Neural crest cell (in vitro differentiated cells): ENCODE measurements at regions not wholly inside any gene's neighbourhood (a gene's known extent, or its start where the extent isn't known, plus 50 kb on each side); places are given as distances from the start of the nearest gene placed in this dataset.

Source experiments
- DNase-seq: peaks from one replicate; pipeline ENCODE4 v3.0.0; 2021; ENCODE audit warnings: low read depth, mixed read lengths, low spot score
- H3K27ac Mint-ChIP-seq: one replicate; pipeline ENCODE4 v1.8.0; 2021; ENCODE audit warnings: mild to moderate bottlenecking, mixed read lengths; ENCODE audit not compliant: unreplicated experiment
- H3K27me3 Mint-ChIP-seq: 2 replicates; pipeline ENCODE4 v1.8.0; 2021; ENCODE audit warnings: low read depth, mild to moderate bottlenecking, mixed read lengths
- H3K36me3 Mint-ChIP-seq: 2 replicates; pipeline ENCODE4 v1.8.0; 2021; ENCODE audit warnings: low read depth, mild to moderate bottlenecking, mixed read lengths
- H3K4me1 Mint-ChIP-seq: 2 replicates; pipeline ENCODE4 v1.8.0; 2021; ENCODE audit warnings: mixed read lengths
- H3K4me3 Mint-ChIP-seq: one replicate; pipeline ENCODE4 v1.8.0; 2021; ENCODE audit warnings: mild to moderate bottlenecking, mixed read lengths
- H3K9me3 Mint-ChIP-seq: 2 replicates; pipeline ENCODE4 v1.8.0; 2021; ENCODE audit warnings: mixed read lengths
- CTCF ChIP-seq: fragments of 200-600 bp; sonication (generic); conservative IDR thresholded peaks from 2 replicates; pipeline ENCODE4 v1.5.0; 2021; ENCODE audit warnings: antibody characterized with exemption, mild to moderate bottlenecking

GRCh38 chr6:104638841-104639290, 220.9 kb downstream of the HACE1 start:
- H3K36me3 Mint-ChIP-seq = no peaks in the 10 kb centered on the region
- no peaks in the 10 kb centered on the region for H3K9me3 Mint-ChIP-seq
- no peak overlapping the region for H3K27ac Mint-ChIP-seq
- no peaks in the 10 kb centered on the region for H3K4me1 Mint-ChIP-seq
- TF ChIP-seq CTCF = no peak
- no peaks in the 10 kb centered on the region for H3K27me3 Mint-ChIP-seq
- H3K4me3 Mint-ChIP-seq = no peak overlapping the region
- no peak for DNase-seq

GRCh38 chr6:104633125-104633524, 226.6 kb downstream of the HACE1 start:
- Mint-ChIP-seq H3K4me3 (no peak overlapping the region), H3K9me3 (no peaks in the 10 kb centered on the region), H3K27me3 (no peaks in the 10 kb centered on the region), H3K36me3 (no peaks in the 10 kb centered on the region), H3K4me1 (no peaks in the 10 kb centered on the region), H3K27ac (no peak overlapping the region)
- DNase-seq = no peak
- TF ChIP-seq CTCF = no peak

GRCh38 chr6:104632588-104632987, 227.1 kb downstream of the HACE1 start:
- H3K36me3 Mint-ChIP-seq = no peaks in the 10 kb centered on the region
- no peaks in the 10 kb centered on the region for H3K9me3 Mint-ChIP-seq
- no peak overlapping the region for H3K27ac Mint-ChIP-seq
- no peaks in the 10 kb centered on the region for H3K27me3 Mint-ChIP-seq
- no peak overlapping the region for H3K4me3 Mint-ChIP-seq
- H3K4me1 Mint-ChIP-seq = no peaks in the 10 kb centered on the region
- no peak for DNase-seq
- no peak for TF ChIP-seq CTCF

- no peak for TF ChIP-seq CTCF
- H3K9me3 Mint-ChIP-seq = no peaks in the 10 kb centered on the region
- no peak overlapping the region for H3K4me3 Mint-ChIP-seq
- no peaks in the 10 kb centered on the region for H3K36me3 Mint-ChIP-seq
- DNase-seq = no peak
- no peaks in the 10 kb centered on the region for H3K27me3 Mint-ChIP-seq
- no peak overlapping the region for H3K27ac Mint-ChIP-seq
- H3K4me1 Mint-ChIP-seq = no peaks in the 10 kb centered on the region
Observed at GRCh38 chr6:104630955-104631354, 228.8 kb downstream of the HACE1 start.

- Mint-ChIP-seq H3K4me3 (no peak overlapping the region), H3K27ac (no peak overlapping the region), H3K4me1 (no peaks in the 10 kb centered on the region), H3K27me3 (no peaks in the 10 kb centered on the region), H3K36me3 (no peaks in the 10 kb centered on the region), H3K9me3 (no peaks in the 10 kb centered on the region)
- DNase-seq = no peak
- no peak for TF ChIP-seq CTCF
Observed at GRCh38 chr6:104630522-104630921, 229.2 kb downstream of the HACE1 start.

GRCh38 chr6:104629826-104630225, 229.9 kb downstream of the HACE1 start:
- H3K27me3 Mint-ChIP-seq = no peaks in the 10 kb centered on the region
- TF ChIP-seq CTCF = no peak
- H3K27ac Mint-ChIP-seq = no peak overlapping the region
- no peaks in the 10 kb centered on the region for H3K9me3 Mint-ChIP-seq
- no peaks in the 10 kb centered on the region for H3K36me3 Mint-ChIP-seq
- no peak overlapping the region for H3K4me3 Mint-ChIP-seq
- DNase-seq = no peak
- no peaks in the 10 kb centered on the region for H3K4me1 Mint-ChIP-seq
